Epithelial cell of proximal tubule (primary cell): ENCODE measurements at regions not wholly inside any gene's neighbourhood (a gene's known extent, or its start where the extent isn't known, plus 50 kb on each side); places are given as distances from the start of the nearest gene placed in this dataset.

ENCODE experiments used
- DNase-seq: peaks from one replicate; pipeline ENCODE4 v3.0.0-alpha.2; 2011; ENCODE audit warnings: low read depth
- H3K4me3 ChIP-seq: 2 replicates; pipeline ENCODE4 v1.5.1; 2011; ENCODE audit warnings: low read depth, mild to moderate bottlenecking, low read length
- TF ChIP-seq, protein P1 (sequence below): conservative IDR thresholded peaks from 2 replicates; pipeline ENCODE4 v1.5.1; 2012; ENCODE audit warnings: low read depth, mild to moderate bottlenecking, low read length

DNA sequence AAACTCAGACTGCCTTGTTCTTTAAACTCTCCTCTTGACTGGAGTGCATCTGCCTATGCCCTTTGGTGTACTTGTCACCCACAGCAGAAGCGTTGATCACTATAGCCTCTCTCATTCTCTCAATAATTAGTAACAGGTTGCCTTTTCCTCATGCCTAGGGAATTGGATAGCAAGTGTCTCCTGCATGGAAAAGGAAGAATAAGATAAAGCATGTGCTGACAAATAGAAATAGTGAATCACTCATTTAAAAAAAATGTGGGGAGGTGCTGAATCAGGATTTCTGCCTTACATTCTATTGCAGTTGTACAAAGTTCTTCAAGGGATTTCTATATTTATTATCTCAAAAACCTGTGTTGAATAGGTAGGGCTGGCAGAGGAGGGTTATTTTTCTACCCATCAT, 323.0 kb downstream of the TXNL1 start:
- no peak for DNase-seq
- TF ChIP-seq, protein P1, sequence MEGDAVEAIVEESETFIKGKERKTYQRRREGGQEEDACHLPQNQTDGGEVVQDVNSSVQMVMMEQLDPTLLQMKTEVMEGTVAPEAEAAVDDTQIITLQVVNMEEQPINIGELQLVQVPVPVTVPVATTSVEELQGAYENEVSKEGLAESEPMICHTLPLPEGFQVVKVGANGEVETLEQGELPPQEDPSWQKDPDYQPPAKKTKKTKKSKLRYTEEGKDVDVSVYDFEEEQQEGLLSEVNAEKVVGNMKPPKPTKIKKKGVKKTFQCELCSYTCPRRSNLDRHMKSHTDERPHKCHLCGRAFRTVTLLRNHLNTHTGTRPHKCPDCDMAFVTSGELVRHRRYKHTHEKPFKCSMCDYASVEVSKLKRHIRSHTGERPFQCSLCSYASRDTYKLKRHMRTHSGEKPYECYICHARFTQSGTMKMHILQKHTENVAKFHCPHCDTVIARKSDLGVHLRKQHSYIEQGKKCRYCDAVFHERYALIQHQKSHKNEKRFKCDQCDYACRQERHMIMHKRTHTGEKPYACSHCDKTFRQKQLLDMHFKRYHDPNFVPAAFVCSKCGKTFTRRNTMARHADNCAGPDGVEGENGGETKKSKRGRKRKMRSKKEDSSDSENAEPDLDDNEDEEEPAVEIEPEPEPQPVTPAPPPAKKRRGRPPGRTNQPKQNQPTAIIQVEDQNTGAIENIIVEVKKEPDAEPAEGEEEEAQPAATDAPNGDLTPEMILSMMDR, result no peak
- H3K4me3 ChIP-seq, result no peak overlapping the region

- TF ChIP-seq, protein P1, result peak; percentile 13
- no peak for DNase-seq
- no peak overlapping the region for H3K4me3 ChIP-seq
Observed at GRCh38 chr18:56314396-56314795, 324.0 kb downstream of the TXNL1 start.

- TF ChIP-seq, protein P1, result no peak
- no peak for DNase-seq
Observed at GRCh38 chr18:56312551-56313335, 325.6 kb downstream of the TXNL1 start.

GRCh38 chr18:56309104-56309503, 329.3 kb downstream of the TXNL1 start:
- TF ChIP-seq, protein P1, result no peak
- DNase-seq, result no peak
- no peak overlapping the region for H3K4me3 ChIP-seq

More at GRCh38 chr18:56312551-56313335, 325.6 kb downstream of the TXNL1 start:
- H3K4me3 ChIP-seq, result no peak overlapping the region

DNA sequence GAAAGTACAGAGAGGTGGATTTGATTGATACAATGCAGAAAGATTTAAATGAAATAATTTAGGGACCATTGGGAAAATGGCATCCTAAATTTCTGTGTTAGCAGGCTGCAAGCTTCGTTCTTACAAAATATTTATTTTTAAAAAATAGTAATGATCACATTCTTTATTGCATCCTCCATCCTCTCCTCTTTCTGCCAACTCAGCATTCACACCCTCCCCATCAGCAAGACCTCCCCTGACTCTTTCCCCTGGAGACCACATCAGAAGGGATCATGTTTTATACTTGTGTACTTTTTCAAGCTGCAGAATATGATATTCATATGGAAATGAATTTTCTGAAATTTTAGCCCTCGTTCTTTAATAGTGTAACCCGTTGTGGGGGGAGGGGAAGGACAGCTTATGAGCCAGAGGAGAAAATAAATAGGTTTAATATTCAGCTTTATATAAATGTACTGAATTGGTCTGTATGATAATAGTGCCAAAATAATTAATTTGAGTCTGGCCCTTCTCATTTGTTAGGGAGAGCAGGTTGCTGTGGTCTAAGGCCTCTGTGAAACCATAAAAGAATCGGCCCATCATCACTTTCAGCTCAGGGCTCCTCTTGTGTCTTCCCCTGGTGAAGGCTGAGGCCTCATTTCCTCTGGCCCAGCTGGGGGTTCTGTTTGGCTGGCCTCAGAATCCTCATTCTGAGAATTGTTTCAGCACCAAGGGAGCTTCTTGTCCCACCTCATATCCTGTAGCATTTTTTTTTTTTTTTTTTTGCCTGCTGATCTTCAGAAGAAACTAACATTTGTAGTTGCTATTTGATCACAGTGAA, 330.8 kb downstream of the TXNL1 start:
- DNase-seq, result no peak
- TF ChIP-seq, protein P1, result no peak
- H3K4me3 ChIP-seq, result no peak overlapping the region

DNA sequence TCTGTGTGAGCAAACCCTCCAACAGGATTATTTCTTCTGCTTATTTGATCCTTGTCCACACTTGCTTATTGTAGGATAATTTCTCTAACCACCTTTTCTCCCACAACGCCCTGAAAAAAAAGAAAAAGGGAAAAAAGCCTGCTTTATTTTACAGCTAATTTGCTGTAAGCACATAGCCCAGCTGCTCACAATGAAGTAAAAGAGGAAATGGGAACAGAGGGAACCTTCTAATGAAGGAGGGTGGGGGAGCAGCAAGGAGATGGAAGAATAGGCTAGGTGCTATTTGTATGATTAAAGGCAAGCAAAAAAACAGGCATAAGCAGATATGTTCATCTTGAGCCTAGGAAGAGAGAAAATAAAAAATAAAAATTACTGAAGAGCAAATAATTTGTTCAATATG, 331.6 kb downstream of the TXNL1 start:
- DNase-seq, result no peak
- no peak overlapping the region for H3K4me3 ChIP-seq
- TF ChIP-seq, protein P1, result no peak

- TF ChIP-seq, protein P1, result no peak
- no peak overlapping the region for H3K4me3 ChIP-seq
- no peak for DNase-seq
Observed at GRCh38 chr18:56305583-56305982, 332.8 kb downstream of the TXNL1 start.
